SK-N-SH (cell line): ENCODE measurements at regions not wholly inside any gene's neighbourhood (a gene's known extent, or its start where the extent isn't known, plus 50 kb on each side); places are given as distances from the start of the nearest gene placed in this dataset.

Experiments
- CTCF ChIA-PET: fragments of 300-600, 350-600 bp; formaldehyde crosslinking; extraction: SDS; loops from one replicate; lab custom pipeline; 2021; lab: Yijun Ruan, JAX
- POLR2A ChIA-PET: fragments of 350-600 bp; sonication (Branson Sonifier 250); formaldehyde crosslinking; extraction: SDS; loops from one replicate; lab custom pipeline; 2020; ENCODE audit warnings: antibody characterized with exemption, inconsistent platforms; lab: Yijun Ruan, JAX
- DNase-seq: peaks from one replicate; pipeline ENCODE4 v3.0.0; 2012
- H2AFZ ChIP-seq: fragments of 200-600 bp; sonication (generic); 2 replicates; pipeline ENCODE4 v1.8.1; 2016; ENCODE audit warnings: antibody characterized with exemption, mild to moderate bottlenecking, low read depth
- H3F3A ChIP-seq: fragments of 200-600 bp; sonication (generic); replicated peaks from 2 replicates; pipeline ENCODE3; 2016; ENCODE audit warnings: antibody characterized with exemption, mild to moderate bottlenecking; ENCODE audit not compliant: insufficient read depth
- H3K27ac ChIP-seq, 2 experiments: fragments of 200-500 bp in 1 of 2; fragments of 200-600 bp in 1 of 2; sonication (Bioruptor generic) in 1 of 2; sonication (generic), shearing (Covaris generic) in 1 of 2; 2 replicates each; pipeline versions ENCODE4 v1.5.1 to v1.6.1; 2014 to 2016; ENCODE audit warnings: low read depth in 2 of 2, inconsistent platforms in 1 of 2, low read length in 1 of 2, mild to moderate bottlenecking in 1 of 2, mixed read lengths in 1 of 2
- H3K27me3 ChIP-seq: fragments of 200-600 bp; sonication (generic), shearing (Covaris generic); 2 replicates; pipeline ENCODE4 v1.6.1; 2016; ENCODE audit warnings: mixed run types; ENCODE audit not compliant: insufficient read depth
- H3K36me3 ChIP-seq, 2 experiments: fragments of 200-500 bp in 1 of 2; fragments of 200-600 bp in 1 of 2; sonication (Bioruptor generic) in 1 of 2; sonication (generic) in 1 of 2; replicated peaks in 1 of 2; 2 replicates each; pipeline versions ENCODE3 to v1.5.1; 2014 to 2016; ENCODE audit warnings: low read length in 1 of 2, mild to moderate bottlenecking in 1 of 2; ENCODE audit not compliant: insufficient read depth in 2 of 2, control insufficient read depth in 1 of 2
- H3K4me1 ChIP-seq, 2 experiments: fragments of 200-500 bp in 1 of 2; fragments of 200-600 bp in 1 of 2; sonication (Bioruptor generic) in 1 of 2; sonication (generic), shearing (Covaris generic) in 1 of 2; 2 replicates each; pipeline versions ENCODE4 v1.5.1 to v1.6.1; 2014 to 2016; ENCODE audit warnings: low read depth in 1 of 2, low read length in 1 of 2, mixed run types in 1 of 2; ENCODE audit not compliant: insufficient read depth in 2 of 2, control insufficient read depth in 1 of 2
- H3K4me2 ChIP-seq: fragments of 200-600 bp; sonication (generic), shearing (Covaris generic); 2 replicates; pipeline ENCODE4 v1.6.1; 2017; ENCODE audit warnings: mixed run types
- H3K4me3 ChIP-seq, 2 experiments: fragments of 200-500 bp in 1 of 2; fragments of 200-600 bp in 1 of 2; sonication (Bioruptor generic) in 1 of 2; sonication (generic), shearing (Covaris generic) in 1 of 2; 2 replicates each; pipeline versions ENCODE4 v1.5.1 to v1.8.1; 2014 to 2016; ENCODE audit warnings: low read depth in 2 of 2, inconsistent platforms in 1 of 2, low read length in 1 of 2, mild to moderate bottlenecking in 1 of 2, mixed read lengths in 1 of 2, moderate library complexity in 1 of 2
- H3K79me2 ChIP-seq: fragments of 200-600 bp; sonication (generic); 2 replicates; pipeline ENCODE4 v1.8.1; 2017; ENCODE audit warnings: mild to moderate bottlenecking; ENCODE audit not compliant: insufficient read depth
- H3K9ac ChIP-seq: fragments of 200-600 bp; sonication (generic); 2 replicates; pipeline ENCODE4 v1.6.1; 2017; ENCODE audit warnings: mixed run types
- H3K9me2 ChIP-seq: fragments of 200-600 bp; sonication (generic); 2 replicates; pipeline ENCODE4 v1.6.1; 2017; ENCODE audit warnings: mixed run types
- H3K9me3 ChIP-seq: fragments of 200-600 bp; sonication (generic); 2 replicates; pipeline ENCODE4 v1.6.1; 2017; ENCODE audit warnings: mixed run types, mild to moderate bottlenecking, moderate library complexity
- H4K20me1 ChIP-seq: fragments of 200-600 bp; sonication (generic); 2 replicates; pipeline ENCODE4 v1.6.1; 2017; ENCODE audit warnings: mild to moderate bottlenecking, mixed run types; ENCODE audit not compliant: insufficient read depth
- CTCF ChIP-seq: fragments of 200-600 bp; sonication (generic); IDR thresholded peaks from 2 replicates; pipeline ENCODE4 v1.6.1; 2017; ENCODE audit warnings: antibody characterized with exemption, mild to moderate bottlenecking, moderate library complexity
- EZH2phosphoT487 ChIP-seq: fragments of 200-600 bp; sonication (generic); IDR thresholded peaks from 2 replicates; pipeline ENCODE4 v1.6.1; 2017; ENCODE audit warnings: low read depth, mixed run types, mild to moderate bottlenecking, antibody characterized with exemption, moderate library complexity, borderline replicate concordance
- GABPA ChIP-seq: IDR thresholded peaks from 2 replicates; pipeline ENCODE4 v1.4.0; 2012; ENCODE audit warnings: low read depth, mild to moderate bottlenecking
- GATA2 ChIP-seq: sonication (generic); formaldehyde crosslinking; IDR thresholded peaks from 2 replicates; pipeline ENCODE4 v1.5.0; 2020; ENCODE audit warnings: mild to moderate bottlenecking, missing genetic modification reagents
- IRF3 ChIP-seq: fragments of 150-350 bp; IDR thresholded peaks from 2 replicates; pipeline ENCODE4 v1.6.1; 2016; ENCODE audit warnings: mild to moderate bottlenecking, low read depth, low read length
- MEF2A ChIP-seq: IDR thresholded peaks from 2 replicates; pipeline ENCODE4 v1.4.0; 2012; ENCODE audit warnings: low read depth, borderline replicate concordance
- MXI1 ChIP-seq: IDR thresholded peaks from 2 replicates; pipeline ENCODE4 v1.6.1; 2012; ENCODE audit warnings: mild to moderate bottlenecking, low read depth, low read length, improper control_type of control experiment
- NRF1 ChIP-seq: IDR thresholded peaks from 2 replicates; pipeline ENCODE4 v1.6.1; 2012; ENCODE audit warnings: low read depth, mild to moderate bottlenecking, low read length
- POLR2AphosphoS5 ChIP-seq: IDR thresholded peaks from 2 replicates; pipeline ENCODE4 v1.6.1; 2012; ENCODE audit warnings: low read depth, low read length
- RCOR1 ChIP-seq: fragments of 150-350 bp; IDR thresholded peaks from 2 replicates; pipeline ENCODE4 v1.6.1; 2017; ENCODE audit warnings: antibody characterized with exemption, low read length
- TAF1 ChIP-seq: IDR thresholded peaks from 2 replicates; pipeline ENCODE4 v1.6.1; 2012; ENCODE audit warnings: low read depth, mild to moderate bottlenecking, low read length, moderate library complexity, borderline replicate concordance
- USF2 ChIP-seq: fragments of 150-350 bp; IDR thresholded peaks from 2 replicates; pipeline ENCODE4 v1.6.1; 2017; ENCODE audit warnings: antibody characterized with exemption, low read length, low read depth, borderline replicate concordance
- ZBTB33 ChIP-seq: IDR thresholded peaks from 2 replicates; pipeline ENCODE4 v1.4.0; 2012; ENCODE audit warnings: low read depth, borderline replicate concordance
- WGBS: methylation state at CpG from one replicate; pipeline ENCODE4 v1.1.6; 2017; ENCODE audit warnings: low lambda C conversion rate; 5-methylcytosine and 5-hydroxymethylcytosine counted together

- POLR2A ChIA-PET: no interaction called here
- Histone ChIP-seq H3K9ac (no peak overlapping the region), H3K36me3 (no peaks in the 10 kb centered on the region), H3K27me3 (no peaks in the 10 kb centered on the region), H3K9me3 (no peaks in the 10 kb centered on the region), H2AFZ (no peak overlapping the region), H4K20me1 (no peaks in the 10 kb centered on the region), H3K9me2 (no peaks in the 10 kb centered on the region), H3K27ac (no peak overlapping the region), H3K4me3 (no peak overlapping the region), H3K79me2 (no peaks in the 10 kb centered on the region; the same call in 1 of the 2 replicates), H3F3A (peaks cover 15% of the 10 kb centered on the region), H3K4me1 (peaks cover 2 to 13% of the 10 kb centered on the region in 2 experiments; a peak in 3 of 4 replicates), H3K4me2 (no peak overlapping the region)
- WGBS: 29% methylated on average over 1 of the region's 1 CpG
- no peak for DNase-seq
- CTCF ChIA-PET: no interaction called here
- TF ChIP-seq IRF3 (no peak), POLR2AphosphoS5 (no peak), RCOR1 (no peak), GABPA (no peak), GATA2 (CRISPR knock-in tag) (no peak), CTCF (no peak), EZH2phosphoT487 (no peak), TAF1 (no peak), MEF2A (no peak), USF2 (no peak), ZBTB33 (no peak), NRF1 (no peak), MXI1 (no peak)
- TF ChIP-seq, all 33 proteins: peak for 0
Observed at GRCh38 chr6:4603856-4604369, 172.3 kb upstream of the CDYL start.
